Activated naive CD8-positive, alpha-beta T cell treated with anti-CD3 and anti-CD28 coated beads for 36 hours (primary cell): ENCODE measurements at regions not wholly inside any gene's neighbourhood (a gene's known extent, or its start where the extent isn't known, plus 50 kb on each side); places are given as distances from the start of the nearest gene placed in this dataset.
"Not testable (repeated sequence)": the region's sequence is repeated elsewhere in the genome, so short reads cannot be mapped to it uniquely, and the experiment has no call there.

Experiments used
- DNase-seq: peaks from one replicate; pipeline ENCODE4 v3.0.0; 2021
- H3K27ac Mint-ChIP-seq: one replicate; pipeline ENCODE4 v1.8.0; 2022; ENCODE audit warnings: mild to moderate bottlenecking, moderate library complexity, mixed read lengths
- H3K27me3 Mint-ChIP-seq: one replicate; pipeline ENCODE4 v1.8.0; 2022; ENCODE audit warnings: mild to moderate bottlenecking, mixed read lengths
- H3K36me3 Mint-ChIP-seq: one replicate; pipeline ENCODE4 v1.8.0; 2021; ENCODE audit warnings: mild to moderate bottlenecking, mixed read lengths
- H3K4me1 Mint-ChIP-seq: one replicate; pipeline ENCODE4 v1.8.0; 2021; ENCODE audit warnings: mixed read lengths
- H3K4me3 Mint-ChIP-seq: one replicate; pipeline ENCODE4 v1.8.0; 2022; ENCODE audit warnings: mild to moderate bottlenecking, moderate library complexity, mixed read lengths
- H3K9me3 Mint-ChIP-seq: one replicate; pipeline ENCODE4 v1.8.0; 2022; ENCODE audit warnings: mixed read lengths

DNA sequence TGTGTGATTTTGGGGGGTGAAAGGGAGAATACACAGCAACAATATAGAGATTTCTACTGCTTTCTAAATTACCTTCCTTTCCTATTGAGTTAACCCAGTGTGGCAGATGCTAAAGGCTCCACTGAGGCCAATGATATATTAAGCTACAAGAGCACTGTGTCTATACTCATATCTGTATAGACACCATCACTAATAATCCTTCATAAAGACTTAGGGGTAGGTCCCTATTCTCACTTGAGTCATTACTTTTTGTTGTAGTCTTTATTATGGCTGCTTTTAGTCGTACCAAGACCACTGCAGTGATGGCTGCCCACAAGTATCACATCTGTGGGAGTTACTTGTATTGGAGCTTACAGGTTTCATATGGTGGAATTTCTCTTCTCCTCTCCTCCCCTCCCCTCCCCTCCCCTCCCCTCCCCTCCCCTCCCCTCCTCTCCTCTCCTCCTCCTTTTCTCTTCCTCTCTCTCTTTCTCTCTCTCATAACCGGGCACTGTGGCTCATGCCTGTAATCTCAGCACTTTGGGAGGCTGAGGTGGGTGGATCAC, 637.6 kb downstream of the ADCYAP1 start:
- no peaks in the 10 kb centered on the region for H3K36me3 Mint-ChIP-seq
- no peaks in the 10 kb centered on the region for H3K4me1 Mint-ChIP-seq
- DNase-seq: no peak
- H3K27ac Mint-ChIP-seq: no peak overlapping the region
- H3K4me3 Mint-ChIP-seq: no peak overlapping the region
- H3K9me3 Mint-ChIP-seq: peaks cover 2% of the 10 kb centered on the region
- H3K27me3 Mint-ChIP-seq: peaks cover 3% of the 10 kb centered on the region

DNA sequence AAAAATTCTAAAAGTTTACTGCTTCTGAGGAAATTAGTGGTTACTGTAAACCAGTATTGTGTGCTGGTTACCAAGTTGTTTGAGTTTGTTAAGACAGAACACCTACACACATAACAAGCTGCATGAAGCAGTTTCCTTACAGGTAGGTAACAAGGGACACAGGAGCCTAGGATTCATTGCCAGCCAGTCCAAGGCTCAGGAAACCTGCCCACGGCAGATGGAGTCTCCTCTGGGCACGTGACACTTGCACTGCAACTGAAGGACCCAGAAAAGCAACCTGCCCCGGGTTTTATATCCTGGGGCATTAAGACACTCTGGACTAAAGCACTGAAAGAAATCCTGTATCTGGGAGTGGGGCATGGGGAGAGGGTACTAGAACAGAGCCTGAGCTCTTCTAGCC, 639.3 kb downstream of the ADCYAP1 start:
- Mint-ChIP-seq H3K4me3 (no peak overlapping the region), H3K27me3 (peaks cover 3% of the 10 kb centered on the region), H3K4me1 (no peaks in the 10 kb centered on the region), H3K9me3 (peaks cover 2% of the 10 kb centered on the region), H3K36me3 (no peaks in the 10 kb centered on the region), H3K27ac (no peak overlapping the region)
- DNase-seq: no peak

DNA sequence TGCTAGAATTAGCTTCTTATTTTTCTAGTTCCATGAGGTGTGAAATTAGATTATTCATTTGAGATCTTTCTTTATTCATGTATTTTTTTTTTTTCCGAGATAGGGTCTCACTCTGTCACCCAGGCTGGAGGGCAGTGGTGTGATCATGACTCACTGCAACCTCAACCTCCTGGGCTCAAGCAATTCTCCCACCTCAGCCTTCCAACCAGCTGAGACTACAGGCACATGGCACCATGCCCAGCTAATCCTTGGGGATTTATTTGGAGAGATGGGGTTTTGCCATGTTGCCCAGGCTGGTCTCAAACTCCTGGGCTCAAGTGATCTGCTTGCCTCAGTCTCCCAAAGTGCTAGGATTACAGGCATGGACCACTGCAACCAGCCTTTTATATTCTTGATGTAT, 653.0 kb downstream of the ADCYAP1 start:
- not testable (repeated sequence) for H3K27ac Mint-ChIP-seq, H3K4me1 Mint-ChIP-seq, H3K36me3 Mint-ChIP-seq, H3K4me3 Mint-ChIP-seq, H3K27me3 Mint-ChIP-seq, H3K9me3 Mint-ChIP-seq, DNase-seq

DNA sequence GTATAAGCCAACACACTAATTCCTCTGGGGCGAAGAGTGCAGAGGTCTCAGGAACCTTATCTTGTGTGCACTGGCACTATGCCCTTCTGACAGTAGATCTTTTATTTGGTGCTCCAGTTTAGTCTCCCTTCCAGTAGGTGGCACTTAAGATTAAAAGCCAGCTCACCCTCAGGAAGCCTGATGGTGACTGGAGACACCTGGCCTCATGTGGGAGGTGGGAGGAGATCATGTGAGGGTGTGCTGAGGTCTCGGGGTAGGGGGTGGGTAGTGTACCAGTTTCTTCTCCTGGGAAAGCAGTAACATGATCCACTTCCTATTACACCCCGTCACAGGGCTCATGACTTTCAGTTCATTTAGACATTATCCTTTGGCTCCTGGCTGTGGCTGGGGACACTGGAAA, 654.9 kb downstream of the ADCYAP1 start:
- Mint-ChIP-seq H3K4me1 (no peaks in the 10 kb centered on the region), H3K36me3 (no peaks in the 10 kb centered on the region), H3K9me3 (no peaks in the 10 kb centered on the region), H3K27ac (no peak overlapping the region), H3K27me3 (peaks cover 3% of the 10 kb centered on the region), H3K4me3 (no peak overlapping the region)
- no peak for DNase-seq

DNA sequence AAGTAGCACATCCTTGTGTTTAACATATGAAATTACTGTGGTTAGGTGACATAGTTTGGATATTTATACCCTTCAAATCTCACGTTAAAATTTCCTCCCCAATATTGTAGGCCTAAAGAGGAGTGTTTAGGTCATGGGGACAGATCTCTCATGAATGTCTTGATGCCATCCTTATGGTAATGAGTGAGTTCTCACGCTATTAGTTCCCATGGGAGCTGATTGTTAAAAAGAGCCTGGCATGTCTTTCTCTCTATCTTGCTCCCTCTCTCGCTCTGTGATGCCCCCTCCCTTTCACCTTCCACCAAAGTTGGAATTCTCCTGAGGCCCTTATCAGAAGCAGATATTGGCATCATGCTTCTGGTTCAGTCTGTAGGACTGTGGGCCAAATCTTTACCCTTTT, 660.1 kb downstream of the ADCYAP1 start:
- Mint-ChIP-seq H3K27me3 (peaks cover 7% of the 10 kb centered on the region), H3K27ac (no peak overlapping the region), H3K4me1 (no peaks in the 10 kb centered on the region), H3K4me3 (no peak overlapping the region), H3K9me3 (no peaks in the 10 kb centered on the region), H3K36me3 (no peaks in the 10 kb centered on the region)
- no peak for DNase-seq

DNA sequence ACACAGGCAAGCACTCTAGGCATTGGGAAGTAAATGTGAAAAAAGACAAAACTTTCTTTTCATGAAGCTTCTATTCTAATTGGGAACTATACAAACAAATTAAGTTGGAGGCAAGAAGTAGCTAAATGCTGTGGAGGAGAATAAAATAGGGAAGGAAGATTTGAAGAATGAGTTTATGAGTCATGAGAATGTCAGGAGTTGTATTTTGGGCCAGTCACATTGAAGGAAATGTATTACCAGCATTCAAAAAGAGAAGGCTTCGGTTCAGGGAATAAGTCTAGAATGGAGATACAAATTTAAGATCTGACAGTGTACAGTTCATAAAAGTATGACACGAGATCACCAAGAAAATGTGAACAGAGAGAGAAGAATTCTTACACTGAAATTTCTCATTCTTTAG, 666.5 kb downstream of the ADCYAP1 start:
- no peak for DNase-seq
- no peaks in the 10 kb centered on the region for H3K9me3 Mint-ChIP-seq
- H3K4me1 Mint-ChIP-seq: no peaks in the 10 kb centered on the region
- H3K4me3 Mint-ChIP-seq: no peak overlapping the region
- H3K27me3 Mint-ChIP-seq: no peaks in the 10 kb centered on the region
- no peaks in the 10 kb centered on the region for H3K36me3 Mint-ChIP-seq
- H3K27ac Mint-ChIP-seq: no peak overlapping the region

DNA sequence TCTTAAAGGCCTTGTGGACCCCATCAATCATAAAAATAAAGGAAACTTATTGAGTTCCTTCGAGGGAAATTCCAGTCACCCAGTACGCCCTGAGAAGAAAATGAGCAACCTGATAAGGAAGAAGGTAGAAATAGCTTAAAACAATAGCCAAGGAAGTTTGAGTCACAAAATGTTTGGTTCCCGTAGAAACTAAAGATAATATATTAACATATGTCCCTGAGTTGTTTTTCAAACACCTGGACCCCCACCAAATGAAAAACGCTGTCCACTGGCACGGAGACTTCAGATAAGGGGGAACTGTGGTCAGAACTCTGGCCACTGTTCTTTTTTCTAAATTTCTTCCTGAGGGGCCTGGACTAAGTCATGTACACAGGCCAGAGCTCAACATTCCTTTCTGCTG, 669.1 kb downstream of the ADCYAP1 start:
- H3K4me3 Mint-ChIP-seq: no peak overlapping the region
- no peaks in the 10 kb centered on the region for H3K4me1 Mint-ChIP-seq
- no peaks in the 10 kb centered on the region for H3K9me3 Mint-ChIP-seq
- DNase-seq: no peak
- H3K27ac Mint-ChIP-seq: no peak overlapping the region
- H3K36me3 Mint-ChIP-seq: no peaks in the 10 kb centered on the region
- H3K27me3 Mint-ChIP-seq: no peaks in the 10 kb centered on the region

DNA sequence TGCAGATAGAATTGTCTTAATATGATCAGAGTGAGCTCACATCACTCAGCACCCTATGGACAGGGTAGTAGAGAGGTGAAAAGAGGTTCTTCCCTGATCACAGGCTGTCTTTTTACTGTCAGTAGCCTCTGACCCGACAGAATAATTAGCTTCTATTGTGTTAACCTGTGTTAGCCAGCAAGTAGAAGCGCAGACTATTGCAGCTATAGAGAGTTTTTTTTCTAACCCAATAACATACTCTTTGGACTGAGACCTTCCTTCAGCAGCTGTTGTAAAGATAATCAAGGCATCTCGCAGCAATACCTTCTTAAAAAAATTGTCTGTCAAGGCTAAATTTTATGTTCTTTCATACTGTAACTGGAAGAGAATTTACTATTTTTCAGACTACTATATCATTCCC, 670.4 kb downstream of the ADCYAP1 start:
- no peaks in the 10 kb centered on the region for H3K9me3 Mint-ChIP-seq
- H3K36me3 Mint-ChIP-seq: no peaks in the 10 kb centered on the region
- no peak overlapping the region for H3K4me3 Mint-ChIP-seq
- no peak for DNase-seq
- H3K27ac Mint-ChIP-seq: no peak overlapping the region
- no peaks in the 10 kb centered on the region for H3K27me3 Mint-ChIP-seq
- no peaks in the 10 kb centered on the region for H3K4me1 Mint-ChIP-seq

DNA sequence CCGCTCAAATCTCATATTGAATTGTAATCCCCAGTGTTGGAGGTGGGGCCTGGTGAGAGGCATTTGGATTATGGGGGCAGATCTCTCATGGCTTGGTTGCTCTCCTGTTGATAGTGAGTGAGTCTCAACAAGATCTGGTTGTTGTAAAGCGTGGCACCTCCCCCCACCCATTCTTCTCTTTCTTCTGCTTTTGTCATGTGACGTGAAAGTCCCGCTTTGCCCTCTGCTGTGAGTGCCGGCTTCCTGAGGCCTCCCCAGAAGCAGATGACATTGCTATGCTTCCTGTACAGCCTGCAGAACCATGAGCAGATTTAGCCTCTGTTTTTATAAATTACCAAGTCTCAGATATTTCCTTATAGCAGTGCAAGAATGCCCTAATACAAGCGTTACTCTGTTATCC, 673.8 kb downstream of the ADCYAP1 start:
- no peaks in the 10 kb centered on the region for H3K9me3 Mint-ChIP-seq
- H3K4me3 Mint-ChIP-seq: no peak overlapping the region
- no peaks in the 10 kb centered on the region for H3K4me1 Mint-ChIP-seq
- H3K27ac Mint-ChIP-seq: no peak overlapping the region
- DNase-seq: no peak
- H3K36me3 Mint-ChIP-seq: no peaks in the 10 kb centered on the region
- peaks cover 3% of the 10 kb centered on the region for H3K27me3 Mint-ChIP-seq

DNA sequence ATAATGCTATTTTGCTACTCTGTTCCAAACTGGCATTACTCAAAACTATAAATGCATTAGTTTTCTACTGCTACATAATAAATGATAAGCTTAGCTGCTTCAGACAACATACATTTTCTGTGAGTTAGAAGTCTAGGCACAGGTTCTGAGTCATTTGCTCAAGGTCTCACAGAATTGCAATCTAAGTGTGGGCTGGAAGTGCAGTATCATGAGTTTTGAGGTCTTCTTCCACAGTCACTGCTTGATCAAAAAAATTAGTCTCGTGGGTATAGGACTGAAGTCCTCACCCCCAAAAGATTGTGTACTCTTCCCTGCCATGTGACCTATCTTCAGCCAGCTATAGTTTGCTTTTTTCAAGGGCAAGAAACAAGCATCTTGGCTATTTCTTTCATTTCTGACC, 676.9 kb downstream of the ADCYAP1 start:
- H3K4me1 Mint-ChIP-seq: no peaks in the 10 kb centered on the region
- DNase-seq: no peak
- H3K27ac Mint-ChIP-seq: no peak overlapping the region
- H3K36me3 Mint-ChIP-seq: no peaks in the 10 kb centered on the region
- H3K27me3 Mint-ChIP-seq: peaks cover 19% of the 10 kb centered on the region
- no peaks in the 10 kb centered on the region for H3K9me3 Mint-ChIP-seq
- H3K4me3 Mint-ChIP-seq: no peak overlapping the region

DNA sequence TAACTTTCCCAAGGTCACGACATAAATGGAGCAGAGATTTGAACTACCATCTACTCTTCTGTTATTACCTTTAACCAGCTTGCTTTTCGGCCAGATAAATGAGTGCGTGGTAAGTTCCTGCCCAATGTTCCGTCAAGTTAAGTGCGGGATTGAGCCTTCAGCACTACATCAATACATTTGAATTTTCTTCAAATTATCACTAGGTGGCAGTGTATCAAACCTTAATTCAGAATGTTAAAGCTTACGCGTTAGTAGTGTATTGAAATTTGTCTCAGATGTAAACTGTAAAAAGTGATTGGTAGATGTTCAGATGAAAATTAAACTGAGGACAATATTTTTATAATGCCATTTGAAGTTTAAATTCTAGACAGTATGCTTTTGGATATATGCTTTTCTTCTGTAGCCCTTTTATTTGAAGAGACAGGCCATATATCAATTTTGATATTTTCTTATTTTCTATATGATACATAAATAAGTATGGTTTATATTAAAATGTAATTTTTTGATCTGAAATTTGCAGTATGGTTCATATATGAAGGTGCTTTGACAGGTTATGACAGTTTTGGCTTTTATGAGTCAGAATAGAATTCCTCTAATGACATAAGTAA, 681.3 kb downstream of the ADCYAP1 start:
- H3K9me3 Mint-ChIP-seq: no peaks in the 10 kb centered on the region
- H3K4me3 Mint-ChIP-seq: no peak overlapping the region

DNA sequence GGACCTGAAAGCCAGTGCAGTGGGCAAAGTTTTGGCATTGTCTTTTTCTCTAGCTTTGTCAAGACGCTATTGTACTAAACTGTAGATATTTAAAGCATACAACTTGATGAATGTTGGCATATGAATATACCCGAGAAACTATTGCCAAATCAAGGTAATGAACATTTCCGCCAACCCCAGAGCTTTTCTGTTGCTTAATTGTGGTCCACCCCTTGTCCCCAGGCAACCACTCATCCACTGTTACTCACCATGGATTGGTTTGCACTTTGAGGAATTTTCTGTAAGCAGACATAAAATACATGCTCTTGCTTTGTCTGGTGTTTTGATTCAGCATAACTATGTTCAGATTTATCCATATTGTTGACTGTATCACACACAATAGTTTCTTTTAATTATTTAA, 688.4 kb downstream of the ADCYAP1 start:
- Mint-ChIP-seq H3K4me1 (no peaks in the 10 kb centered on the region), H3K36me3 (no peaks in the 10 kb centered on the region), H3K27me3 (no peaks in the 10 kb centered on the region), H3K9me3 (no peaks in the 10 kb centered on the region), H3K4me3 (no peak overlapping the region), H3K27ac (no peak overlapping the region)
- no peak for DNase-seq

More for the DNA sequence above, 681.3 kb downstream of the ADCYAP1 start:
- Mint-ChIP-seq H3K27me3 (peaks cover 19% of the 10 kb centered on the region), H3K4me1 (no peaks in the 10 kb centered on the region), H3K36me3 (no peaks in the 10 kb centered on the region), H3K27ac (no peak overlapping the region)
- DNase-seq: no peak

DNA sequence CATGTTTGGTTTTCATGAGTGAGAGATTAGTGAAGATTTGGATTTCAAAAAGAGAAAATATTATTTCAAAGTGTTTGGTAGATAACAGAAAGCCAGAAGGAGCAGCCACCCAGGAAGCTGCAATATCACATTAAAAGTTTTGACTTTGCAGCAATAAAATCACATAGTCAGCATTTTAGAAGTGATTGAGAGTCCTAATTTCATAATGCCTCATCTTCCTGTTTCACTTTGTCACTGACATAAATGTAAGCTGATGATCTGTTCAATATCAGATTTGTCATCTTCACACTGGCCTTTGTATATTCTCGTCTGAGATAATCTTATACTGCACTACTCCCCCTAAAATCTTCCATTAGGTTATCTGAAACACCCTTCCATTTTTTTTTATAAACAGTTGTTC, 690.5 kb downstream of the ADCYAP1 start:
- Mint-ChIP-seq H3K36me3 (no peaks in the 10 kb centered on the region), H3K4me1 (no peaks in the 10 kb centered on the region), H3K27me3 (peaks cover 4% of the 10 kb centered on the region), H3K4me3 (no peak overlapping the region), H3K9me3 (no peaks in the 10 kb centered on the region), H3K27ac (no peak overlapping the region)
- DNase-seq: no peak

DNA sequence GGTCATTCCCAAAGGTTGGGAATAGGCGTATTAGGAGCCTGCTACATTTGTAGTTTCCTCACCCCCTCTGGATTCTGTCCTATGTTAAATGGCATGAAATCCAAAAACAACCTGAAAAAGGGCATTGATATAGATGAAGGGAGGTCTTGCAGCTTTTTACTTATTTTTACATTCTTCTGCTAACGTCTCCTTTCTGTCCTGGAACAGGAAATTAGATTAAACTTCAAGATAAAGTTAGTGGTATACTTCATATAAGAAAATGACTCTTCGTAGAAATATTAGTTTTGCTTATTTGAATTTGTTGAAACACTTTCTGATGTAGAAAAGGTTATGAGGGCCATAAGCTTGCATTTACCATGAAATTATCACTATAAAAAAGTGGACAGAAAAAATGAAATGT, 694.5 kb downstream of the ADCYAP1 start:
- no peaks in the 10 kb centered on the region for H3K9me3 Mint-ChIP-seq
- H3K36me3 Mint-ChIP-seq: no peaks in the 10 kb centered on the region
- no peak overlapping the region for H3K27ac Mint-ChIP-seq
- H3K27me3 Mint-ChIP-seq: peaks cover 4% of the 10 kb centered on the region
- DNase-seq: no peak
- H3K4me3 Mint-ChIP-seq: no peak overlapping the region
- no peaks in the 10 kb centered on the region for H3K4me1 Mint-ChIP-seq

DNA sequence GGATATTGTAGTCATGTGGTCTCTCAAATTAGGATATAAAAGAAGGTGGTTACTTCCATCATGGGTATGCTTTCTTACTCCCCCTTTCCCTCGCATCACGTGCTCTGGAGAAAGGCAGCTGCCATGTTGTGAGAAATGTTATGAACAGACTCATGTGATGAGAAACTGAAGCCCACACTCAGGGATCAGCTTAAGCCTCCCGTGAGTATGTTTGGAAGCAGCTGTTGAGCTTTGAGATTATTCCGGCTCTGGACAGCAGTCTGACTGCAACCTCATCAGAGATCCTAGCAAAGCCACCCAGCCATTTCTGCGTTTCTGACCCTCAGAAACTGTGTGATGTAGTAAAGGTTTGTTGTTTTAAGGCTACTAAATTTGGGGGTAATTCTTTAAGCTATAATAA, 700.1 kb downstream of the ADCYAP1 start:
- no peaks in the 10 kb centered on the region for H3K9me3 Mint-ChIP-seq
- no peaks in the 10 kb centered on the region for H3K4me1 Mint-ChIP-seq
- no peaks in the 10 kb centered on the region for H3K36me3 Mint-ChIP-seq
- no peak for DNase-seq
- no peak overlapping the region for H3K27ac Mint-ChIP-seq
- no peaks in the 10 kb centered on the region for H3K27me3 Mint-ChIP-seq
- no peak overlapping the region for H3K4me3 Mint-ChIP-seq

DNA sequence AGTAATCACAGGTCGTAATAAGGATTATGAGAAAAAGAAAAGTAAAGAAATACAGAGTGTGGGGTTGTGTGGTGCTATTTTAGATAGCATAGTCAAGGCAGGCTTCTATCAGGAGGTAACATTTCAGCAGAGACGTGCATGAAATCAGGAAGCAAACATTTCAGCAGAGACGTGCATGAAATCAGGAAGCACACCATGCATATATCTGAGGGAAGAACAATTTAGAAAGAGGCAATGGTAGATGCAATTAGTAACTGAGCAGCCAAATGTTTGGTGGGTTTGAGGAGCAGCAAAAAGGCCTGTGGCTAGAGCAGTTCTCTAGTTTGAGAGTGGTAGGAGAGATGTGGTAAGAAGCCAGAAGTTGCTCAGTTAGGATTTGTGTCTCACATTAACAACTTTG, 713.7 kb downstream of the ADCYAP1 start:
- H3K36me3 Mint-ChIP-seq: no peaks in the 10 kb centered on the region
- no peak overlapping the region for H3K27ac Mint-ChIP-seq
- H3K4me3 Mint-ChIP-seq: no peak overlapping the region
- no peak for DNase-seq
- H3K4me1 Mint-ChIP-seq: no peaks in the 10 kb centered on the region
- no peaks in the 10 kb centered on the region for H3K9me3 Mint-ChIP-seq
- no peaks in the 10 kb centered on the region for H3K27me3 Mint-ChIP-seq
